MM.1S (cell line): ENCODE measurements at regions not wholly inside any gene's neighbourhood (a gene's known extent, or its start where the extent isn't known, plus 50 kb on each side); places are given as distances from the start of the nearest gene placed in this dataset.

Experiments used
- DNase-seq: peaks from one replicate; pipeline ENCODE4 v3.0.0-alpha.2; 2015
- H2AFZ ChIP-seq: fragments of 300-600 bp; sonication (generic); 2 replicates; pipeline ENCODE4 v1.6.0; 2016; ENCODE audit warnings: antibody characterized with exemption, low read length
- H3F3A ChIP-seq: fragments of 300-600 bp; sonication (generic); 2 replicates; pipeline ENCODE4 v1.6.1; 2016; ENCODE audit warnings: mild to moderate bottlenecking, antibody characterized with exemption, low read length, moderate library complexity, mixed read lengths; ENCODE audit not compliant: insufficient read depth
- H3K27ac ChIP-seq: fragments of 300-600 bp; sonication (generic); 2 replicates; pipeline ENCODE4 v1.5.1; 2016; ENCODE audit warnings: mild to moderate bottlenecking, low read length
- H3K27me3 ChIP-seq: fragments of 300-600 bp; sonication (generic); replicated peaks from 2 replicates; pipeline ENCODE4 v1.6.0; 2016; ENCODE audit warnings: low read length; ENCODE audit not compliant: insufficient read depth
- H3K36me3 ChIP-seq: fragments of 300-600 bp; sonication (generic); replicated peaks from 2 replicates; pipeline ENCODE4 v1.6.1; 2016; ENCODE audit warnings: mild to moderate bottlenecking, low read length, mixed read lengths; ENCODE audit not compliant: insufficient read depth
- H3K4me1 ChIP-seq: fragments of 300-600 bp; sonication (generic); 2 replicates; pipeline ENCODE4 v1.6.1; 2016; ENCODE audit warnings: low read length, mixed read lengths
- H3K4me2 ChIP-seq: fragments of 300-600 bp; sonication (generic); 2 replicates; pipeline ENCODE4 v1.6.0; 2016; ENCODE audit warnings: low read depth, low read length
- H3K4me3 ChIP-seq: fragments of 300-600 bp; sonication (generic); 2 replicates; pipeline ENCODE4 v1.5.1; 2016; ENCODE audit warnings: low read length, mixed read lengths
- H3K79me2 ChIP-seq: fragments of 300-600 bp; sonication (generic); 2 replicates; pipeline ENCODE4 v1.6.1; 2016; ENCODE audit warnings: mixed run types, low read length, mixed read lengths
- H3K9ac ChIP-seq: fragments of 300-600 bp; sonication (generic); 2 replicates; pipeline ENCODE4 v1.6.1; 2016; ENCODE audit warnings: low read length, mixed read lengths
- H3K9me2 ChIP-seq: fragments of 300-600 bp; sonication (generic); replicated peaks from 2 replicates; pipeline ENCODE4 v1.6.1; 2016; ENCODE audit warnings: mild to moderate bottlenecking, low read length, mixed read lengths; ENCODE audit not compliant: insufficient read depth
- H3K9me3 ChIP-seq: fragments of 300-600 bp; sonication (generic); replicated peaks from 2 replicates; pipeline ENCODE4 v1.6.1; 2016; ENCODE audit warnings: mild to moderate bottlenecking, low read length, mixed read lengths; ENCODE audit not compliant: insufficient read depth
- H4K20me1 ChIP-seq: fragments of 300-600 bp; sonication (generic); 2 replicates; pipeline ENCODE4 v1.6.1; 2016; ENCODE audit warnings: mild to moderate bottlenecking, low read length, moderate library complexity, mixed read lengths; ENCODE audit not compliant: insufficient read depth
- EZH2 ChIP-seq: fragments of 300-600 bp; sonication (generic); optimal IDR thresholded peaks from 2 replicates; pipeline ENCODE3; 2017; ENCODE audit warnings: low read depth, mild to moderate bottlenecking, antibody characterized with exemption, low read length, mixed read lengths
- EZH2phosphoT487 ChIP-seq: fragments of 300-600 bp; sonication (generic); IDR thresholded peaks from 2 replicates; pipeline ENCODE4 v1.6.1; 2018; ENCODE audit warnings: antibody characterized with exemption, low read length
- TF ChIP-seq, protein P1 (sequence below): fragments of 300-600 bp; sonication (generic); IDR thresholded peaks from 2 replicates; pipeline ENCODE4 v1.5.1; 2016; ENCODE audit warnings: antibody characterized with exemption, low read length, mixed read lengths

DNA sequence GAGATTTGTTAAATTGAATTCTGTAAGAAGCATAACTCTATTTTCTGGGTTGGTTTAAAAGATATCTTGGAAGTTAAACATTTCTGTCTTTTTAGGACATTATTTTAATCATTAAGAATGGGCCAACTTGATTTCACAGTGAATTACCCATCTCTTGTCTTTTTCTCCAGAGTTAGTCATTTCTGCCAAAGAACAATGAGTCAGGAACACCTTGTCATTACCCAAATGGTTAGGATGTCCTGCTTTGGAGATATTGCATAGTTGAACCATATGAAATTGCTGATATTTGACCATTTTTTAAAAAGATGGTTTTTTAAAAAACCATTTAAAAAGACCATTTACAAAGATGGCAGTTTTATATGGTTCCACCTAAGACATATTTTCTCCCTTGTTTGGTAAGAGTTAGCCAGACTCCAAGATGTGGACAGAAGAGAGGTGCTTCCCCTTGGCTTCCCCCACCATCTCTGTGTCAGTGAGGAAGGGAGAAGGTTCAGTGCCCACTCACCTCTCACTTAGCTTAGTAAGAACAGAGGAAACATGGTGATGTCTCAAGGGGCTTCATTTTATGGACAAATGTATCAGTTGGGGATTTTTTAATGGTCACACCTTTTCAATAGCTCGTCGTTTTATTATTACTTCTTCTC is 103.0 kb downstream of the PCSK1 start:
- no peak overlapping the region for H3K4me2 ChIP-seq

DNA sequence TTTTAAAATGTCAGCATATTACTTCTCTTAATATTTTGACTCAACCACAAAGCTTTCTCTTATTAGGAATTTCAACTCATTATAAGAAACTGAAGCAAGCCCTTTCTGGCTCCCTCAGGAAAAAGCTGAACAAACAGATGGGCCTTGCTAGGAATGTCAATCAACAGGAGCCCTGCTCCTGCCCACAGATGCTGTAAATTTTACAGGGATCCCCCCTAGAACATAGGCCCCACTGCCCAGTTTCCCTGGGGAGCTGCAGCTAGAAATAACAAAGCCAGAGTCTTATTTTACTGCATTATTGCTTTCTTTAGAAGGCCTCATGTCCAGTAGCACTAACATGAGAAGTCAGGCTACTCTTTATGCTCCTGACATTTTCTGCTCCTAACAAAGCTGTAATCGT is 103.8 kb downstream of the PCSK1 start:
- no peaks in the 10 kb centered on the region for H3K27me3 ChIP-seq
- H3K4me2 ChIP-seq, result no peak overlapping the region
- H3K4me3 ChIP-seq, result no peak overlapping the region
- no peak overlapping the region for H2AFZ ChIP-seq
- H3K9me2 ChIP-seq, result no peaks in the 10 kb centered on the region
- H3K9me3 ChIP-seq, result no peaks in the 10 kb centered on the region
- no peaks in the 10 kb centered on the region for H3F3A ChIP-seq
- no peak for DNase-seq
- H4K20me1 ChIP-seq, result no peaks in the 10 kb centered on the region
- no peak overlapping the region for H3K9ac ChIP-seq
- H3K79me2 ChIP-seq, result no peaks in the 10 kb centered on the region
- TF ChIP-seq EZH2, result no peak
- TF ChIP-seq, protein P1, sequence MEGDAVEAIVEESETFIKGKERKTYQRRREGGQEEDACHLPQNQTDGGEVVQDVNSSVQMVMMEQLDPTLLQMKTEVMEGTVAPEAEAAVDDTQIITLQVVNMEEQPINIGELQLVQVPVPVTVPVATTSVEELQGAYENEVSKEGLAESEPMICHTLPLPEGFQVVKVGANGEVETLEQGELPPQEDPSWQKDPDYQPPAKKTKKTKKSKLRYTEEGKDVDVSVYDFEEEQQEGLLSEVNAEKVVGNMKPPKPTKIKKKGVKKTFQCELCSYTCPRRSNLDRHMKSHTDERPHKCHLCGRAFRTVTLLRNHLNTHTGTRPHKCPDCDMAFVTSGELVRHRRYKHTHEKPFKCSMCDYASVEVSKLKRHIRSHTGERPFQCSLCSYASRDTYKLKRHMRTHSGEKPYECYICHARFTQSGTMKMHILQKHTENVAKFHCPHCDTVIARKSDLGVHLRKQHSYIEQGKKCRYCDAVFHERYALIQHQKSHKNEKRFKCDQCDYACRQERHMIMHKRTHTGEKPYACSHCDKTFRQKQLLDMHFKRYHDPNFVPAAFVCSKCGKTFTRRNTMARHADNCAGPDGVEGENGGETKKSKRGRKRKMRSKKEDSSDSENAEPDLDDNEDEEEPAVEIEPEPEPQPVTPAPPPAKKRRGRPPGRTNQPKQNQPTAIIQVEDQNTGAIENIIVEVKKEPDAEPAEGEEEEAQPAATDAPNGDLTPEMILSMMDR, result no peak
- TF ChIP-seq EZH2phosphoT487, result no peak
- no peaks in the 10 kb centered on the region for H3K36me3 ChIP-seq
- peaks cover 22% of the 10 kb centered on the region for H3K4me1 ChIP-seq
- H3K27ac ChIP-seq, result no peak overlapping the region

More for the DNA sequence above, 103.0 kb downstream of the PCSK1 start:
- Histone ChIP-seq H3K27me3 (no peaks in the 10 kb centered on the region), H3K36me3 (no peaks in the 10 kb centered on the region), H3K4me1 (peaks cover 22% of the 10 kb centered on the region), H3K4me3 (no peak overlapping the region), H2AFZ (no peak overlapping the region), H3K27ac (no peak overlapping the region), H3K9me3 (no peaks in the 10 kb centered on the region), H4K20me1 (no peaks in the 10 kb centered on the region), H3K9ac (no peak overlapping the region), H3K79me2 (no peaks in the 10 kb centered on the region), H3K9me2 (no peaks in the 10 kb centered on the region), H3F3A (no peaks in the 10 kb centered on the region)
- TF ChIP-seq, protein P1, result no peak
- TF ChIP-seq EZH2 (no peak), EZH2phosphoT487 (no peak)
- DNase-seq, result no peak

DNA sequence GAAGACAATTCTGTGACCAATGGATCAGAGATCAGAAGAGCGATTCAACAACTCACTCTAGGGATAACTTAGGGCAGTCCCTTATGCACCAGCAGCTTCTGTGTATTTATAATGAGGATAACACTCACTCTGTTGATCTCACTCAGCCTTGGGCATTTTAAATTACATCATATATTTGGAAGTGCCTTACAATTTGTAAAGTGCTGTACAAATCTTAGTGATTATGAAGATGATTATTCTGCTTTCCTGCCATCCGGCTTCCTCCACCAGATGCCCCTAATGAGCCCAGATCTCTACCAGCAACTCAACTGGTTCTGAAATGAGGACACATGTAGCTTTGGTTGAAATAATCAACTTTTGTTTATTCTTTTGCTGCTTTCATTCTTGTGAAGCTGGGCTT is 105.3 kb downstream of the PCSK1 start:
- Histone ChIP-seq H3K36me3 (no peaks in the 10 kb centered on the region), H3K4me2 (no peak overlapping the region), H3K27ac (no peak overlapping the region), H3K4me3 (no peak overlapping the region), H3K9ac (no peak overlapping the region), H3K79me2 (no peaks in the 10 kb centered on the region), H3K27me3 (no peaks in the 10 kb centered on the region), H3K9me2 (no peaks in the 10 kb centered on the region), H4K20me1 (no peaks in the 10 kb centered on the region), H3K4me1 (peaks cover 22% of the 10 kb centered on the region), H3F3A (no peaks in the 10 kb centered on the region), H3K9me3 (no peaks in the 10 kb centered on the region), H2AFZ (no peak overlapping the region)
- TF ChIP-seq, protein P1, result no peak
- no peak for TF ChIP-seq EZH2phosphoT487
- TF ChIP-seq EZH2, result no peak
- DNase-seq, result no peak
